ENCODE measurements at regions not wholly inside any gene's neighbourhood (a gene's known extent, or its start where the extent isn't known, plus 50 kb on each side); places are given as distances from the start of the nearest gene placed in this dataset.

DNA sequence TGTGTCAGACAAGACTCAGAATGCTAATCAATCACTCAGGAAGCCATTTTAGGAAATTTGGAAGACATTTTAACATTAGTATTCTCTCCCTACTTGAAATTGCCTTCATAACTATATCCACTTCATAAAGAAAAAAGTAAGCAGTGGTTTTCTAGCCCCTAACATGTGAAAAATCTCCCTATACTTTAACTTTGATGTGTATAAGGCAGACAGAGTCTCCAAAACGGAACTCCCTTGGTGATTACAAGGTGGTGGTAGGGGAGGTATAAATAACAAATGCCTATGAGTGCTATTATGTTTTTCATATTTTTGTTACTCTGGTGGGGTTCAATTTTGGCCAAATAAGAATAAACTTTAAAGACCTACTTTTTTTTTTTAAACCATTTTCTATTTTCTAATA, 300.3 kb downstream of the BTG1 start:
- H3K27ac ChIP-seq: no peak overlapping the region
- TF ChIP-seq CTCF (conservative IDR thresholded peaks at IDR 0.05): no peak
- no peak for TF ChIP-seq ZFX (IDR thresholded peaks at IDR 0.05)

- H3K27ac ChIP-seq: no peak overlapping the region
- TF ChIP-seq CTCF (conservative IDR thresholded peaks at IDR 0.05): no peak
- TF ChIP-seq ZFX (IDR thresholded peaks at IDR 0.05): no peak
Measured at GRCh38 chr12:91841822-91842221, 303.8 kb downstream of the BTG1 start.

DNA sequence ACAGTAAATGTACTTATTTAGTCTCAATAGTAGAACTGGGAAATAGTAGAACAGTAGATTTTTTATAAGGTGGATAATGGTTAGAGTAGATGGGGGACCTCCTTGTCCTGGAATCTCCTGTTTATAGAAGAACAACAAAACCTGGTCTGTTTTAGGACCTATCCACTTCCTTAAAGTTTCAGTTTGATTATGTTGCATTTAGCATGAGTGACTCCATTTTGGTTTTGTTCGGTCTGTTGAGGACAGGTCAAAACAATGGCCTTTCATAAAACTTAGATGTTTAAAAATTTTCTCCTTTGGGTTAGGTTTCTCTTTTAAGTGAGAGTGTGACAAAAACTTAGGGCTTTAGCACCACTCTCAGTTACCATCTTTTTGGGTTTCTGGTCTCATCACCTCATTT, 308.9 kb downstream of the BTG1 start:
- no peak for TF ChIP-seq ZFX (IDR thresholded peaks at IDR 0.05)
- no peak for TF ChIP-seq CTCF (conservative IDR thresholded peaks at IDR 0.05)
- H3K27ac ChIP-seq: no peak overlapping the region

DNA sequence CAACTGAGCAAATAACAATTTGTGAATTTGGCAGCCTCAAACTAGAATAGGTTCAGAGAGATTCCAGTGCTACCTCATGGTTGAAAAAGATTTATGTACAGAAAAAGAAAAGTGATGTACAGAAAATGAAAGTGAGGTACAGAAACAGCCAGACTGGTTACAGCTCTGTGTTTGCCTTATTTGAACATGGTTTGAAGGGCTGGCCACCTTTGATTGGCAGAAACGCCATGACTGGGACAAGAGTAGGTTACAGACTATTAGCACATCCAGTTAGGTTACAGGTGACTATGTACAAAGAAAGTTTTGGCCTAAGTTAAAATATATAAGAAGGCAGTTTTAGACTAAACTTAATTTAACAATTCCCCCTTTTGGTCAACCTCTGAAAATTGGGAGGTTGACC, 309.4 kb downstream of the BTG1 start:
- TF ChIP-seq CTCF (conservative IDR thresholded peaks at IDR 0.05) (no peak), ZFX (IDR thresholded peaks at IDR 0.05) (no peak)
- H3K27ac ChIP-seq: no peak overlapping the region

GRCh38 chr12:91835693-91836092, 310.0 kb downstream of the BTG1 start:
- no peak overlapping the region for H3K27ac ChIP-seq
- no peak for TF ChIP-seq CTCF (conservative IDR thresholded peaks at IDR 0.05)
- no peak for TF ChIP-seq ZFX (IDR thresholded peaks at IDR 0.05)

DNA sequence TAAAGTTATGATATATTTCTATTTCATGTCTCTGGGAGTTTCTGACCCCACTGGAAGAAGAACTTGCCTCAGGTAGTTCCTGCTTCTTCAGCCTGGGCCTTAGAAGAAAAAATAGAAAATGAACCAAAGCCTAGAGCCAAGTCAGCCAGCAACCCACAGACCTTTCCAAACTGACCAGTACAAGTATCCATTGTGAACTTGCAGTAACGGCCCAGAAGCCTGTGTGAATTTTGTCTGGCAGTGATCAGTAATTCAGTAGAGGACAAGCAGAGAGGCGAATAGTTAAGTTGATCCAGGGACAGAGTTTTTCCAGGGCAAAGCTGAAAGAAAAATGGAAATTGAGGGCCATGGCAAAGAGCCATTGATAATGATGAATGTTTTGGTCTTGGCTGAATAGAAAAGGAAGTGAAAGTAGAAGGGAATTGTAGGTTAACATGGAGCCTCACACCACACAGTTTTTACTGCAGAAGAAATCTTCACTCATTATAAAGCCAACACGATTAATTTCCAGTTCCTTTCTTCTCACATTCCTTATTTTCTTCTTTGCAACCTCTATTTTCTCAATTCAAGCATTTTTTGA, 311.8 kb downstream of the BTG1 start:
- no peak for TF ChIP-seq CTCF (conservative IDR thresholded peaks at IDR 0.05)
- no peak for TF ChIP-seq ZFX (IDR thresholded peaks at IDR 0.05)
- H3K27ac ChIP-seq: no peak overlapping the region; the same call in 1 of the 2 replicates

DNA sequence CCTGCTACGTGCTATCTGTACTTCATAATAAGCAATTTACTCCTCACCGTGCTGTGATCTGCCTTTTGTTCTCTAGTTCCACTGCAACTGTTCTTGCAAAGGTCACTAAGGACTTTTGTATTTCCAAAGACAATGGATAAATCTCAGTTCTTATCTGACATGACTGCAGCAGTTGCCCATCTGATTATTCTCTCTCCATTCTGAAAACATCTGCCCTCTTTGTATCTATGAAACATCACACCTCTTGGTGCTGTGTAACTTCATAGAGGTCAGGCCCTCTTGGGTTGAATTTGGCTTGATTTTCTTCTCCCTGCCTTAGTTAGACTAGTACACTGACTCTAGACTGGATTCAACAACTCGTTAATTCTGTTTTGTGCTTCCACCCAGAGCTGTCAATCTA, 319.6 kb downstream of the BTG1 start:
- TF ChIP-seq ZFX (IDR thresholded peaks at IDR 0.05): no peak
- TF ChIP-seq CTCF (conservative IDR thresholded peaks at IDR 0.05): no peak
- no peak overlapping the region for H3K27ac ChIP-seq
